Activated CD8-positive, alpha-beta memory T cell treated with anti-CD3 and anti-CD28 coated beads, Interleukin-2, amount 50 U/mL, for 24 hours (primary cell): ENCODE measurements at regions not wholly inside any gene's neighbourhood (a gene's known extent, or its start where the extent isn't known, plus 50 kb on each side); places are given as distances from the start of the nearest gene placed in this dataset.

Source experiments
- DNase-seq: peaks from one replicate; pipeline ENCODE4 v3.0.0-alpha.2; 2020; ENCODE audit errors: extremely low read depth

GRCh38 chr3:193850084-193850619 lies 257.1 kb downstream of the OPA1 start:
- DNase-seq, result no peak

- no peak for DNase-seq
These were observed 258.4 kb downstream of the OPA1 start for GRCh38 chr3:193851428-193851847.

GRCh38 chr3:193851941-193852674 lies 259.1 kb downstream of the OPA1 start:
- no peak for DNase-seq

- DNase-seq, result no peak
These were observed 259.9 kb downstream of the OPA1 start for GRCh38 chr3:193852901-193853300.

DNA sequence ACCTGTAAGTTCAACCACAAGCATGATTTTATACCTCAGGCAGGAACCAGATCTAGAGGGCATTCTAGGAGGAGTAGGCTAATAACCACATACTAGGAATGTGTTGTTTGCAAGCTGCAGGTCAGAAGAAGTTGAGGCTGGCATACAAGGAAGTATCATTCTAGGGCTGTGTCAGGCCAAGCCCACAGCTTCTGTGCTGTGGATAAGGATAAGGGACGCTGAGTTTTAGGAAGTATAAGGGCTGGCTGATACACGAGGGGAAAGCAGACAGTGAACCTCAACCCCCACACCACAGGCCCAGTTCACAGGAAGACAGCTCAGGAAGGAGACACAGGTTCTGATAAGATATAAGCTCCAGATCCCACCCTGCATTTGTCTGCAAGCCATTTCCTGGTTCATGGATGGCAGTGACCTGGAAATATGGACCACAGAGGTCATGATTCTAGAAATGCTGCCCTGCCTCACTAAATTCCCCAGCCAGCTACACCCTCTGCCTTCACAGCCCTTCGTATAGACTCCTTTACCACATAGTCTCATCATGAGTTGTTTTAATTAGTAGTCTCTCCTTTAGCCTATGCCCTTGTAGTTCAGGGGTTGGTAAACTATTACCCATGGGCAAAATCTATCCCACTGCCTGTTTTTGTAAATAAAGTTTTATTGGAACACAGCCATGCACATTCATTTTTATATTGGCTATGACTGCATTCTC lies 260.7 kb downstream of the OPA1 start:
- no peak for DNase-seq

GRCh38 chr3:193857996-193858395 lies 265.0 kb downstream of the OPA1 start:
- no peak for DNase-seq

GRCh38 chr3:193859195-193859594 lies 266.2 kb downstream of the OPA1 start:
- DNase-seq, result no peak

DNA sequence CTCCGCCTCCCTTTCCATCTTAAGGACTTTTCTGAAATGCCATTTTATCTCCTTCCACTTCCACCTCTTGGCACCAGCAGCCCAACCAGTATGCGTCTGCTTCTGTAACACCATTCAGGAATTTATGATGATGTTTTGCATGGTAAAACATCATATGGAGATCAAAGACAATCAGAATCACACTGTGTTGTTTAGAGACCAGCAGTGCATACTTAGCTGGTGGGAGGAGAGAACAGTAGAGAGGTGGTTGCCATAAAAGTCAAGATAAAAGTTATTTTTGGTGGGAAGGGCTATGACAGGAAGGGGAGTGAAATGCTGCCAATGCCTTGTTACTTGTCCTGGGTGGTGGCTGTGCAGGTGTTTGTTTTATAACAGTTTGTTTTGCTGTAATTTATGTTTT lies 268.0 kb downstream of the OPA1 start:
- no peak for DNase-seq

DNA sequence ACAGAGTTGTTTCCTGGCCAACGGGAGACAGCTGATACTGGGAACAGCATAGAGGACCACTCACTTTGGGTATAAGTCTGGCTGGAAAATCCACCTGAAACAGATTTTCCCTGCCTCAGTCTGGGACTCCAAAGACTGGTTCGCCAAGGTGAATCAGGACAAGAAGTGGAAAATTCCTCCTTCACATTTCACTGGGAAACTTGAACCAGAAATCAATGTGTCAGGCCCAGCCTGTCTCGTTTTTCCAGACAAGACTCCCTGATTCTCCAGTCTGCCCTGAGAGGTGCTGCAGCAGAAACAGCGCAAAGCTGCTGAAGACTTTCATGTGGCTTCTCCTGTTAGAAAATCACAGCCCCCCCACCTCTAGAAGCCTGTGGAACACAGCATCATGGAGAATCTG lies 269.8 kb downstream of the OPA1 start:
- no peak for DNase-seq

DNA sequence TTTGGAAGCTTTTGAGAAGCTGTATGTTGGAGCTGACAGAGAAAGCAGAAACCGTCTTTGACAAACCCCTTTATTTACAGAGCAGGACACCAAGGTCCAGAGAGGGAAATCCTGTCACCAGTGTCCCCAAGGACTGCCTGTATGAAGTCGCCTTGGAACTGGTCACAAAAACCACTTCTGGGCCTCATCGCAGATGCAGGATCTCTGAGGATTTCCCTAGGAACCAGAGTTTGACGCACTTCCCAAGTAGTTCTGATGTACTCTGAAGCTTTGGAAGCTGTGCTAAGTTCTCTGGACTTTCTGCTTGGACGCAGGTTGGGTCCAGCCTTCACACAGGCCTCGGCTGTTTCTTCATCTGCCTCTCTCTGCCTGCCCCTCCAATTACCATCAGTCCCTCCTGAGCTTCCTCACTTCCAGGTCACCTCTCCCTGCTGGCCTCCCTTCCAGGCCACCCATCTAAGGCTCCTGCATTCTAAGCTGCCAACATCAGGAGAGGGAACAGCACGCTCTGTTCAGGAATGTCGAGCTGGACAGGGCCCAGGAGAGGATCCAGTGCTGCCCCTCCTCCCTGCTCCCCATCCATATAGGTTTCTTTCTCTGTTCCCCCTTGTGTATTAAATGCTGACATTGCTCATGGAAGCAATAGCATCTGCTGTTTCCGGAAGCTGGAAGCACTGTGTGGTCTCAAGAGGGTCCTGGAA lies 270.8 kb downstream of the OPA1 start:
- DNase-seq, result no peak

GRCh38 chr3:193865339-193865738 lies 270.6 kb upstream of the HES1 start:
- DNase-seq, result no peak

- no peak for DNase-seq
These were observed 270.0 kb upstream of the HES1 start for GRCh38 chr3:193865896-193866480.

- DNase-seq, result no peak
These were observed 267.4 kb upstream of the HES1 start for GRCh38 chr3:193868590-193868989.

GRCh38 chr3:193869221-193870201 lies 266.4 kb upstream of the HES1 start:
- no peak for DNase-seq

DNA sequence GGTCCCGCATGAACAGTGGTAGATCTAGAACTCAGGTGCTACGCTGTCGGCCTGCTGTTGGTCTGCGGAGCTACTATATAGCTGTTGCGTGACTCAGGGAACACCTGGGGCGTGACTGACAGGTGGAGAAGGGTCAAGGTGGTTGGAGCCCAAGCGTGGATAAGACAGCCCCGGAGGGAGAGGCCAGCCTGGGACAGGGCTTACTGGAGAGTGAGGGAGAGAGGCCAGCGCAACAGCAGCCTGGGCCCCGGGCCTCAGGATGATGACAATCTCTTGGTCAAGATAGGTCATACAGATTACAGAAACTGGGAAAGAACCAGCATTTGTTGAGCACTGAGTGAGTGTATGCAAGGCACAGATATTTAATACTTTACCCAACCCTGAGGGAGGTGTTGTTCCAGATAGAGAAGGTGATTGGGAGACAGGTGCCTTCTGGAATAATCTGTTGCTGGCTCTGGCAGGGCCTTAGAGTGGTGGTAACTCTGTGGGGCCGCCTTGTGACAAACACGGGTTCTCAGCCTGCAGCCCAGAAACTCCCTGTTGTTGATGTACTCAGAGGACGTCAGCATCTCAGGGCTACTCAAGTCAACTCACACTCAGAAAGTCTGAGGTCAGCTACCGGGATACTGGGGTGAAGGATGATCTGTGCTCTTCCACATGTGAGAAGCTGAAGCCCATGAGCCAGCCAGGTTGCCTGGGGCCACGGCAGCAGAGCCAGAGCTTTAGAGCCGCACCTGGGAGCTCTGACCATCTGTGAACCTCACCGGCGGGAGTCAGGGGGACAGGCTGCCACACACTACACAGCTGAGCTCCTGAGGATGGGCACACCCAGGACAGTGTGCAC lies 265.4 kb upstream of the HES1 start:
- no peak for DNase-seq

- no peak for DNase-seq
These were observed 264.8 kb upstream of the HES1 start for GRCh38 chr3:193871220-193871485.

- no peak for DNase-seq
These were observed 263.6 kb upstream of the HES1 start for GRCh38 chr3:193872265-193872753.

DNA sequence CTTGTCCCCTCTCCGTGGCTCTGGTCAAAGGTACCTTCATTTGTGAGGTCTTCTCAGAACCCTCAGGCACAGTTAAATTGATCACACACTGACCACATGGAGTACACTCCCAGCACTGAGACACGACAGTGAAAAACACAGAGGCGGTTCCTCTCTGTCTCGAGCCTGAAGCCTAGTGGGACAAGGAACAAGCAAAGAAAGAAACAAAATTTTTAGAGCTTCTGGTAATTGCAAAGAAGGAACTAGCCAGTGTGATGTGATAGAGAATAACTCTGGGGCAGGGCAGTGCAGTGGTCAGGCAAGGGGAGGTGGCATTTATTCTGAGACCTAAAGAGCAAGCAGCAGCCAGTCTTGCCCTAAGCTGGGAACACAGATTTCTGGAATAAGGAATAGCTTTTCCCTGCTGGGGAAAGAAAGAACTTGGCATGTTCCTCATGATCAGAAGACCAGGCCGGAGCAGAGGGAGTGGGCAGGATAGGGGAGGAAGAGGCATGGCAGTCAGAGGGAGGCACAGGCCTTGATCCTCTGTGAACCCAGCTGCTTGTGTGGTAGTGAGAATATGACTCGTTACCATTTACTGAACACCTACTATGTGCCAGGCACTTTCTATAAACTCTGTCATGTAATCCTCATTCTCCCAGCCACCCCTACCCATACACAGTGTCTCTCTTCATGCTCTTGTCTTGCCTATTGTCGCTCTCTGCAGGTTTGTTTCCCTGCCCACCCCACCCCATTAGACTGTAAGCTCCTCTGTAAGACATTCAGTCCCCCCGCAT lies 262.3 kb upstream of the HES1 start:
- no peak for DNase-seq

GRCh38 chr3:193874512-193874911 lies 261.4 kb upstream of the HES1 start:
- no peak for DNase-seq
